B cell (primary cell): ENCODE measurements at regions not wholly inside any gene's neighbourhood (a gene's known extent, or its start where the extent isn't known, plus 50 kb on each side); places are given as distances from the start of the nearest gene placed in this dataset.

Source experiments
- ATAC-seq: fragments of 200-7000 bp; cut with Tn5 transposase; one replicate; pipeline ENCODE4 v1.10.0; 2021; ENCODE audit warnings: low read depth, mild to moderate bottlenecking, moderate number of reproducible peaks, moderate library complexity
- CTCF ChIA-PET: fragments of 350-600 bp; sonication (Branson Sonifier 250); formaldehyde crosslinking; loops from one replicate; lab custom pipeline; 2021; ENCODE audit warnings: antibody characterized with exemption, inconsistent platforms; lab: Charles Lee
- POLR2A ChIA-PET: fragments of 350-600 bp; sonication (Branson Sonifier 250); formaldehyde crosslinking; loops from one replicate; lab custom pipeline; 2021; ENCODE audit warnings: antibody characterized with exemption; lab: Charles Lee
- DNase-seq: peaks from one replicate; pipeline ENCODE4 v3.0.0; 2013
- H2AFZ ChIP-seq: 2 replicates; pipeline ENCODE4 v1.6.1; 2012; ENCODE audit warnings: mild to moderate bottlenecking, low read depth, low read length; ENCODE audit not compliant: insufficient read depth, poor library complexity, severe bottlenecking
- H3K27ac ChIP-seq, 2 donors: 1 replicate in 1 of 2; 2 replicates in 1 of 2; pipeline ENCODE4 v1.5.1; 2012 to 2013; ENCODE audit warnings: low read length in 2 of 2, mild to moderate bottlenecking in 2 of 2, moderate library complexity in 1 of 2
- H3K27me3 ChIP-seq, 4 experiments: fragments of 200-600 bp in 1 of 4; sonication (generic) in 1 of 4; replicated peaks in 1 of 4; 1 replicate in 2 of 4; 2 replicates in 2 of 4; pipeline versions ENCODE4 v1.6.1 to v1.7.0; 2013 to 2016; ENCODE audit warnings: low read length in 3 of 4, mild to moderate bottlenecking in 2 of 4, mixed read lengths in 1 of 4, moderate library complexity in 1 of 4; ENCODE audit not compliant: insufficient read depth in 4 of 4, control insufficient read depth in 3 of 4; ENCODE audit errors: control extremely low read depth in 1 of 4
- H3K36me3 ChIP-seq, 2 experiments: replicated peaks in 1 of 2; 1 replicate in 1 of 2; 2 replicates in 1 of 2; pipeline versions ENCODE4 v1.6.1 to v1.7.1; 2013; ENCODE audit warnings: low read length in 1 of 2; ENCODE audit not compliant: insufficient read depth in 2 of 2, control insufficient read depth in 1 of 2; ENCODE audit errors: control extremely low read depth in 1 of 2, extremely low read depth in 1 of 2
- H3K4me1 ChIP-seq, 2 donors: fragments of 200-600 bp in 1 of 2; sonication (generic) in 1 of 2; 1 replicate in 1 of 2; 2 replicates in 1 of 2; pipeline versions ENCODE4 v1.5.1 to v1.6.1; 2013 to 2017; ENCODE audit warnings: low read length in 2 of 2; ENCODE audit not compliant: control insufficient read depth in 2 of 2, insufficient read depth in 2 of 2
- H3K4me2 ChIP-seq: replicated peaks from 2 replicates; pipeline ENCODE3; 2012; ENCODE audit warnings: mild to moderate bottlenecking, low read depth, low read length; ENCODE audit not compliant: poor library complexity, severe bottlenecking
- H3K4me3 ChIP-seq, 5 experiments: fragments of 200-600 bp in 1 of 5; sonication (generic) in 1 of 5; 1 replicate in 3 of 5; 2 replicates in 2 of 5; pipeline versions ENCODE4 v1.5.1 to v1.7.0; 2011 to 2016; ENCODE audit warnings: low read length in 4 of 5, mild to moderate bottlenecking in 4 of 5, low read depth in 2 of 5, control low read depth in 1 of 5, moderate library complexity in 1 of 5; ENCODE audit not compliant: insufficient read depth in 1 of 5; ENCODE audit errors: control extremely low read depth in 1 of 5, extremely low read depth in 1 of 5
- H3K79me2 ChIP-seq: fragments of 200-600 bp; sonication (generic); one replicate; pipeline ENCODE4 v1.6.0; 2016; ENCODE audit warnings: low read length; ENCODE audit not compliant: control insufficient read depth, insufficient read depth
- H3K9ac ChIP-seq: fragments of 200-600 bp; sonication (generic); 2 replicates; pipeline ENCODE4 v1.6.1; 2017; ENCODE audit warnings: mild to moderate bottlenecking, low read length, moderate library complexity
- H3K9me3 ChIP-seq, 3 donors: one replicate each; pipeline versions ENCODE4 v1.6.1 to v1.7.1; 2013; ENCODE audit warnings: low read length in 2 of 3; ENCODE audit not compliant: control insufficient read depth in 2 of 3, insufficient read depth in 1 of 3; ENCODE audit errors: control extremely low read depth in 1 of 3
- H4K20me1 ChIP-seq: 2 replicates; pipeline ENCODE4 v1.6.0; 2012; ENCODE audit warnings: mild to moderate bottlenecking, low read length; ENCODE audit not compliant: insufficient read depth, control insufficient read depth, poor library complexity, severe bottlenecking
- H3K27ac Mint-ChIP-seq: one replicate; pipeline ENCODE4 v1.8.0; 2021; ENCODE audit warnings: mixed read lengths
- H3K27me3 Mint-ChIP-seq: one replicate; pipeline ENCODE4 v1.8.0; 2021; ENCODE audit warnings: mixed read lengths
- H3K4me1 Mint-ChIP-seq: one replicate; pipeline ENCODE4 v1.8.0; 2021; ENCODE audit warnings: mixed read lengths
- H3K4me3 Mint-ChIP-seq: one replicate; pipeline ENCODE4 v1.8.0; 2021; ENCODE audit warnings: mixed read lengths
- H3K9me3 Mint-ChIP-seq: one replicate; pipeline ENCODE4 v1.8.0; 2022; ENCODE audit warnings: mixed read lengths; ENCODE audit not compliant: insufficient read depth
- EZH2 ChIP-seq: IDR thresholded peaks from 2 replicates; pipeline ENCODE4 v1.6.1; 2012; ENCODE audit warnings: borderline replicate concordance, low read depth, mild to moderate bottlenecking, moderate library complexity, low read length; ENCODE audit not compliant: insufficient read depth, poor library complexity, severe bottlenecking
- WGBS: methylation state at CpG from one replicate; pipeline ENCODE4 v1.1.5; 2013; ENCODE audit warnings: missing lambda C conversion rate; ENCODE audit not compliant: insufficient coverage; 5-methylcytosine and 5-hydroxymethylcytosine counted together
- intact Hi-C: fragments of 100-400 bp; cut with micrococcal nuclease; formaldehyde crosslinking; loops from one replicate; pipeline ENCODE4 v1.10.0; 2022
- TF ChIP-seq, protein P1 (sequence below): fragments of 200-600 bp; IDR thresholded peaks from one replicate; pipeline ENCODE4 v1.8.0; 2022; ENCODE audit warnings: antibody characterized with exemption, mild to moderate bottlenecking

- DNase-seq: no peak
- no peak overlapping the region for H3K27ac Mint-ChIP-seq
- no peak for ATAC-seq
These were observed 55.7 kb downstream of the RTL6 start for GRCh38 chr22:44442186-44442815.

GRCh38 chr22:44441401-44442185, 56.4 kb downstream of the RTL6 start:
- ChIA-PET POLR2A (no interaction called here), CTCF (no interaction called here)
- no peaks in the 10 kb centered on the region for H3K4me1 Mint-ChIP-seq

More at GRCh38 chr22:44442186-44442815, 55.7 kb downstream of the RTL6 start:
- Mint-ChIP-seq H3K9me3 (peaks cover 6% of the 10 kb centered on the region), H3K4me1 (no peaks in the 10 kb centered on the region), H3K4me3 (no peak overlapping the region), H3K27me3 (peaks cover 7% of the 10 kb centered on the region)
- Histone ChIP-seq H3K9ac (no peak overlapping the region), H3K27ac (no peak overlapping the region), H3K79me2 (no peaks in the 10 kb centered on the region), H2AFZ (no peak overlapping the region), H3K9me3 (peaks cover 0 to 12% (median 0%) of the 10 kb centered on the region in 3 donors), H3K36me3 (no peaks in the 10 kb centered on the region), H4K20me1 (no peaks in the 10 kb centered on the region), H3K27me3 (no peaks in the 10 kb centered on the region), H3K4me2 (no peak overlapping the region), H3K4me1 (no peaks in the 10 kb centered on the region), H3K4me3 (no peak overlapping the region)
- ChIA-PET POLR2A (no interaction called here), CTCF (no interaction called here)
- intact Hi-C loops: no loop called here
- WGBS: 68% methylated on average over 6 of the region's 12 CpGs
- TF ChIP-seq, protein P1, sequence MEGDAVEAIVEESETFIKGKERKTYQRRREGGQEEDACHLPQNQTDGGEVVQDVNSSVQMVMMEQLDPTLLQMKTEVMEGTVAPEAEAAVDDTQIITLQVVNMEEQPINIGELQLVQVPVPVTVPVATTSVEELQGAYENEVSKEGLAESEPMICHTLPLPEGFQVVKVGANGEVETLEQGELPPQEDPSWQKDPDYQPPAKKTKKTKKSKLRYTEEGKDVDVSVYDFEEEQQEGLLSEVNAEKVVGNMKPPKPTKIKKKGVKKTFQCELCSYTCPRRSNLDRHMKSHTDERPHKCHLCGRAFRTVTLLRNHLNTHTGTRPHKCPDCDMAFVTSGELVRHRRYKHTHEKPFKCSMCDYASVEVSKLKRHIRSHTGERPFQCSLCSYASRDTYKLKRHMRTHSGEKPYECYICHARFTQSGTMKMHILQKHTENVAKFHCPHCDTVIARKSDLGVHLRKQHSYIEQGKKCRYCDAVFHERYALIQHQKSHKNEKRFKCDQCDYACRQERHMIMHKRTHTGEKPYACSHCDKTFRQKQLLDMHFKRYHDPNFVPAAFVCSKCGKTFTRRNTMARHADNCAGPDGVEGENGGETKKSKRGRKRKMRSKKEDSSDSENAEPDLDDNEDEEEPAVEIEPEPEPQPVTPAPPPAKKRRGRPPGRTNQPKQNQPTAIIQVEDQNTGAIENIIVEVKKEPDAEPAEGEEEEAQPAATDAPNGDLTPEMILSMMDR: no peak
- no peak for TF ChIP-seq EZH2

More at GRCh38 chr22:44441401-44442185, 56.4 kb downstream of the RTL6 start:
- Histone ChIP-seq H3K9ac (no peak overlapping the region), H3K36me3 (no peaks in the 10 kb centered on the region), H3K79me2 (no peaks in the 10 kb centered on the region), H3K4me3 (no peak overlapping the region), H3K9me3 (peaks cover 0 to 8% (median 0%) of the 10 kb centered on the region in 3 donors), H3K27me3 (no peaks in the 10 kb centered on the region), H2AFZ (no peak overlapping the region), H3K4me2 (no peak overlapping the region), H4K20me1 (no peaks in the 10 kb centered on the region), H3K27ac (no peak overlapping the region), H3K4me1 (no peaks in the 10 kb centered on the region)
- DNase-seq: no peak
- intact Hi-C loops: no loop called here
- no peak for ATAC-seq
- no peak for TF ChIP-seq EZH2
- TF ChIP-seq, protein P1: no peak
- Mint-ChIP-seq H3K9me3 (peaks cover 5% of the 10 kb centered on the region), H3K27ac (no peak overlapping the region), H3K27me3 (peaks cover 6% of the 10 kb centered on the region), H3K4me3 (no peak overlapping the region)
- 68% methylated on average over 16 of the region's 16 CpGs for WGBS
